ENCODE measurements at regions not wholly inside any gene's neighbourhood (a gene's known extent, or its start where the extent isn't known, plus 50 kb on each side); places are given as distances from the start of the nearest gene placed in this dataset.

GRCh38 chrX:116801943-116802342 is 339.2 kb upstream of the CT83 start:
- Histone ChIP-seq H2AK5ac (ENCODE audit: low read length, severe bottlenecking) (no peak overlapping the region), H4K91ac (ENCODE audit: low read length) (no peak overlapping the region), H3K27me3 (ENCODE audit: control insufficient read depth in 1 of 2, insufficient read depth in 1 of 2, low read length in 2 of 2) (no peaks in the 10 kb centered on the region), H3K79me1 (replicated peaks; ENCODE audit: low read length, poor library complexity, severe bottlenecking) (no peaks in the 10 kb centered on the region), H2AFZ (ENCODE audit: low read depth, low read length) (no peak overlapping the region), H2BK12ac (ENCODE audit: low read length in 2 of 2) (no peak overlapping the region), H3K27ac (ENCODE audit: low read length, poor library complexity, severe bottlenecking) (no peak overlapping the region), H2BK15ac (ENCODE audit: low read depth, poor library complexity, severe bottlenecking) (no peak overlapping the region), H3K9me3 (ENCODE audit: control insufficient read depth, low read length) (peaks cover 5% of the 10 kb centered on the region), H3K14ac (ENCODE audit: low read length in 2 of 2) (no peak overlapping the region), H4K8ac (ENCODE audit: low read length) (no peak overlapping the region), H3K4me2 (ENCODE audit: low read length, poor library complexity, severe bottlenecking) (no peak overlapping the region), H3K23ac (ENCODE audit: low read length in 2 of 2) (no peak overlapping the region), H3K18ac (ENCODE audit: low read depth in 1 of 2, low read length in 2 of 2) (no peak overlapping the region), H3K4me3 (ENCODE audit: insufficient read depth in 1 of 2, low read depth in 1 of 2, low read length in 2 of 2) (no peak overlapping the region), H2BK120ac (ENCODE audit: low read depth, low read length) (no peak overlapping the region), H3K4ac (ENCODE audit: low read depth in 1 of 2, low read length in 2 of 2) (no peak overlapping the region), H3K4me1 (ENCODE audit: control insufficient read depth, insufficient read depth, low read depth, low read length) (no peaks in the 10 kb centered on the region), H3K9ac (ENCODE audit: low read length) (no peak overlapping the region), H3K36me3 (ENCODE audit: control insufficient read depth in 1 of 2, insufficient read depth in 2 of 2, low read depth in 1 of 2, low read length in 2 of 2) (no peaks in the 10 kb centered on the region), H2BK5ac (ENCODE audit: low read depth, low read length, poor library complexity, severe bottlenecking) (no peak overlapping the region)
- no peak for DNase-seq

GRCh38 chrX:116781926-116782325 is 319.1 kb upstream of the CT83 start:
- Histone ChIP-seq H2BK120ac (ENCODE audit: low read depth, low read length) (no peak overlapping the region), H2AK5ac (ENCODE audit: low read length, severe bottlenecking) (no peak overlapping the region), H3K4ac (ENCODE audit: low read depth in 1 of 2, low read length in 2 of 2) (no peak overlapping the region), H3K4me3 (ENCODE audit: insufficient read depth in 1 of 2, low read depth in 1 of 2, low read length in 2 of 2) (no peak overlapping the region), H3K4me1 (ENCODE audit: control insufficient read depth, insufficient read depth, low read depth, low read length) (no peaks in the 10 kb centered on the region), H4K91ac (ENCODE audit: low read length) (no peak overlapping the region), H2BK15ac (ENCODE audit: low read depth, poor library complexity, severe bottlenecking) (no peak overlapping the region), H3K9me3 (ENCODE audit: control insufficient read depth, low read length) (peaks cover 5% of the 10 kb centered on the region), H4K8ac (ENCODE audit: low read length) (no peak overlapping the region), H3K14ac (ENCODE audit: low read length in 2 of 2) (no peak overlapping the region), H2BK12ac (ENCODE audit: low read length in 2 of 2) (no peak overlapping the region), H3K9ac (ENCODE audit: low read length) (no peak overlapping the region), H2AFZ (ENCODE audit: low read depth, low read length) (no peak overlapping the region), H2BK5ac (ENCODE audit: low read depth, low read length, poor library complexity, severe bottlenecking) (no peak overlapping the region), H3K23ac (ENCODE audit: low read length in 2 of 2) (no peak overlapping the region), H3K4me2 (ENCODE audit: low read length, poor library complexity, severe bottlenecking) (no peak overlapping the region), H3K18ac (ENCODE audit: low read depth in 1 of 2, low read length in 2 of 2) (no peak overlapping the region), H3K27me3 (ENCODE audit: control insufficient read depth in 1 of 2, insufficient read depth in 1 of 2, low read length in 2 of 2) (no peaks in the 10 kb centered on the region), H3K36me3 (ENCODE audit: control insufficient read depth in 1 of 2, insufficient read depth in 2 of 2, low read depth in 1 of 2, low read length in 2 of 2) (no peaks in the 10 kb centered on the region), H3K79me1 (replicated peaks; ENCODE audit: low read length, poor library complexity, severe bottlenecking) (no peaks in the 10 kb centered on the region), H3K27ac (ENCODE audit: low read length, poor library complexity, severe bottlenecking) (no peak overlapping the region)
- no peak for DNase-seq
- WGBS = 52% methylated on average over 4 of the region's 4 CpGs

GRCh38 chrX:116757491-116757890 is 294.7 kb upstream of the CT83 start:
- Histone ChIP-seq H3K27ac (ENCODE audit: low read length, poor library complexity, severe bottlenecking) (no peak overlapping the region), H3K79me1 (replicated peaks; ENCODE audit: low read length, poor library complexity, severe bottlenecking) (no peaks in the 10 kb centered on the region), H3K4me1 (ENCODE audit: control insufficient read depth, insufficient read depth, low read depth, low read length) (no peaks in the 10 kb centered on the region), H2AK5ac (ENCODE audit: low read length, severe bottlenecking) (no peak overlapping the region), H3K4me3 (ENCODE audit: insufficient read depth in 1 of 2, low read depth in 1 of 2, low read length in 2 of 2) (no peak overlapping the region), H3K4ac (ENCODE audit: low read depth in 1 of 2, low read length in 2 of 2) (no peak overlapping the region), H3K23ac (ENCODE audit: low read length in 2 of 2) (no peak overlapping the region), H3K18ac (ENCODE audit: low read depth in 1 of 2, low read length in 2 of 2) (no peak overlapping the region), H3K14ac (ENCODE audit: low read length in 2 of 2) (no peak overlapping the region), H4K91ac (ENCODE audit: low read length) (no peak overlapping the region), H2BK120ac (ENCODE audit: low read depth, low read length) (no peak overlapping the region), H3K36me3 (ENCODE audit: control insufficient read depth in 1 of 2, insufficient read depth in 2 of 2, low read depth in 1 of 2, low read length in 2 of 2) (no peaks in the 10 kb centered on the region), H2BK15ac (ENCODE audit: low read depth, poor library complexity, severe bottlenecking) (no peak overlapping the region), H3K9ac (ENCODE audit: low read length) (no peak overlapping the region), H4K8ac (ENCODE audit: low read length) (no peak overlapping the region), H3K27me3 (ENCODE audit: control insufficient read depth in 1 of 2, insufficient read depth in 1 of 2, low read length in 2 of 2) (no peaks in the 10 kb centered on the region), H3K9me3 (ENCODE audit: control insufficient read depth, low read length) (peaks cover 3% of the 10 kb centered on the region), H3K4me2 (ENCODE audit: low read length, poor library complexity, severe bottlenecking) (no peak overlapping the region), H2BK5ac (ENCODE audit: low read depth, low read length, poor library complexity, severe bottlenecking) (no peak overlapping the region), H2BK12ac (ENCODE audit: low read length in 2 of 2) (no peak overlapping the region), H2AFZ (ENCODE audit: low read depth, low read length) (no peak overlapping the region)
- no peak for DNase-seq

GRCh38 chrX:116756958-116757357 is 294.2 kb upstream of the CT83 start:
- H3K79me1 ChIP-seq (replicated peaks; ENCODE audit: low read length, poor library complexity, severe bottlenecking) = no peaks in the 10 kb centered on the region
- H2BK15ac ChIP-seq (ENCODE audit: low read depth, poor library complexity, severe bottlenecking) = no peak overlapping the region
- no peak overlapping the region for H3K23ac ChIP-seq (ENCODE audit: low read length in 2 of 2)

More at GRCh38 chrX:116756958-116757357, 294.2 kb upstream of the CT83 start:
- no peaks in the 10 kb centered on the region for H3K36me3 ChIP-seq (ENCODE audit: control insufficient read depth in 1 of 2, insufficient read depth in 2 of 2, low read depth in 1 of 2, low read length in 2 of 2)
- H3K9me3 ChIP-seq (ENCODE audit: control insufficient read depth, low read length) = peaks cover 3% of the 10 kb centered on the region
- no peak overlapping the region for H3K27ac ChIP-seq (ENCODE audit: low read length, poor library complexity, severe bottlenecking)
- no peaks in the 10 kb centered on the region for H3K4me1 ChIP-seq (ENCODE audit: control insufficient read depth, insufficient read depth, low read depth, low read length)
- H2BK5ac ChIP-seq (ENCODE audit: low read depth, low read length, poor library complexity, severe bottlenecking) = no peak overlapping the region
- H3K18ac ChIP-seq (ENCODE audit: low read depth in 1 of 2, low read length in 2 of 2) = no peak overlapping the region
- H2AFZ ChIP-seq (ENCODE audit: low read depth, low read length) = no peak overlapping the region
- H4K91ac ChIP-seq (ENCODE audit: low read length) = no peak overlapping the region
- no peak overlapping the region for H3K4me2 ChIP-seq (ENCODE audit: low read length, poor library complexity, severe bottlenecking)
- no peak overlapping the region for H3K9ac ChIP-seq (ENCODE audit: low read length)
- H3K14ac ChIP-seq (ENCODE audit: low read length in 2 of 2) = no peak overlapping the region
- no peaks in the 10 kb centered on the region for H3K27me3 ChIP-seq (ENCODE audit: control insufficient read depth in 1 of 2, insufficient read depth in 1 of 2, low read length in 2 of 2)
- no peak overlapping the region for H2BK12ac ChIP-seq (ENCODE audit: low read length in 2 of 2)
- no peak overlapping the region for H3K4ac ChIP-seq (ENCODE audit: low read depth in 1 of 2, low read length in 2 of 2)
- no peak overlapping the region for H2BK120ac ChIP-seq (ENCODE audit: low read depth, low read length)
- no peak overlapping the region for H3K4me3 ChIP-seq (ENCODE audit: insufficient read depth in 1 of 2, low read depth in 1 of 2, low read length in 2 of 2)
- 79% methylated on average over 1 of the region's 1 CpG for WGBS
- H2AK5ac ChIP-seq (ENCODE audit: low read length, severe bottlenecking) = no peak overlapping the region
- no peak for DNase-seq
- H4K8ac ChIP-seq (ENCODE audit: low read length) = no peak overlapping the region

Measured in mesenchymal stem cell (in vitro differentiated cells and primary cell).